GM23248 (cell line): ENCODE measurements at regions not wholly inside any gene's neighbourhood (a gene's known extent, or its start where the extent isn't known, plus 50 kb on each side); places are given as distances from the start of the nearest gene placed in this dataset.

Experiments used
- EZH2 ChIP-seq: fragments of 200-600 bp; sonication (generic); IDR thresholded peaks from 2 replicates; pipeline ENCODE4 v1.6.1; 2018; ENCODE audit warnings: antibody characterized with exemption, mild to moderate bottlenecking; ENCODE audit not compliant: insufficient read depth, poor library complexity, severe bottlenecking
- EZH2phosphoT487 ChIP-seq: fragments of 200-600 bp; sonication (generic); IDR thresholded peaks from 2 replicates; pipeline ENCODE4 v1.6.1; 2018; ENCODE audit warnings: antibody characterized with exemption, moderate library complexity, mild to moderate bottlenecking, low read depth; ENCODE audit not compliant: insufficient read depth

DNA sequence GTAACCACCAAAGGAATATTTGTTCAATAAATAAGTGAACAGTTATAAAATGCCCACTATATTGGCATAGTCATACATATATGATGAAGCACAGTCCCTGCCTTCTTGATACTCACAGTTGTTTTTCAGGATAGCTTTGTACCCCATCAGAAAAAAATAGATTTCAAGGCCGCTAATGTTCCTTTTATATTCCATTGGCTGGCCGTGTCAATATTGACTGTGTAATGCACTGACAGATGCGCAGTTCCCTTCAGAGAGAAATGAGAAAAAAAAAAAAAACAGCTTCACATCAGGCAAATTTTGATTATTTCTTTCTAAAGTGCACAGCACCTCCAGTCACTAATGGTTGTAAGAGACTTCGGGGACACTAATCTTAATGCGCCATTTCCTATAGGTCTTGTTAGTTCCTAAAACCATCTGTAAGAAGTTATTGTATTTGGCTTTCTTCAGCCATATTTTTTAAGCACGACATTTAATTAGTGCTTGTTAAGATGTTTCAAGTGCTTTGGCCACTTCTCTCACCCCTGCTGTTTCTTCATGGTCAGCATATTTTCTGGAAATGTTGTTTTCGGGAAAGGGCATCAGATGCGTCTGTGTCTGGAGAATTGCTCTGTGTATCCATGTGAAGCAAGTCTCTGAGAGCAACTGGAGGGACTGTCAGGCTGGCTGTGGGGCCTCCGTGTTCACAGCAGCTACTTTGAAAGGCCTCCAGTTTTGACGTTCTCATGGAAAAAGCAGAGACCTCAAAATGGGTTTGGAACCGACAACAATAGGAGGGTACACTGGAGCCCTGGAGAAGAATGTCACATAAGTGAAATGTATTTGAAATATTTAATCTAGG lies 378.3 kb downstream of the MTX2 start:
- TF ChIP-seq EZH2phosphoT487 (no peak), EZH2 (no peak)
